Body of pancreas (tissue), 4 donors: ENCODE measurements at regions not wholly inside any gene's neighbourhood (a gene's known extent, or its start where the extent isn't known, plus 50 kb on each side); places are given as distances from the start of the nearest gene placed in this dataset.
A peak's percentile ranks its signal among the peaks of the same experiment; 100 is the strongest.

Experiments
- ATAC-seq: fragments of 150-250 bp; one replicate; pipeline ENCODE4 v1.9.1; 2016
- DNase-seq, 4 donors: peaks; one replicate each; pipeline ENCODE4 v3.0.0-alpha.2; 2019
- H3K27ac ChIP-seq, 4 donors: fragments of 200-600 bp; sonication (generic); 1 replicate in 3 of 4; 2 replicates in 1 of 4; pipeline versions ENCODE4 v1.5.1 to v1.6.1; 2016 to 2019; ENCODE audit warnings: mild to moderate bottlenecking in 1 of 4, mixed read lengths in 1 of 4, moderate library complexity in 1 of 4
- H3K27me3 ChIP-seq, 2 donors: fragments of 200-600 bp; sonication (generic); one replicate each; pipeline ENCODE4 v1.6.0; 2016; ENCODE audit warnings: mild to moderate bottlenecking in 1 of 2
- H3K36me3 ChIP-seq, 2 donors: fragments of 200-600 bp; sonication (generic); replicated peaks in 1 of 2; 2 replicates each; pipeline ENCODE4 v1.5.1; 2016; ENCODE audit warnings: low read depth in 2 of 2; ENCODE audit not compliant: insufficient read depth in 1 of 2
- H3K4me1 ChIP-seq: fragments of 200-600 bp; sonication (generic); one replicate; pipeline ENCODE4 v1.6.0; 2016
- H3K4me3 ChIP-seq, 2 donors: fragments of 200-600 bp; sonication (generic); 1 replicate in 1 of 2; 2 replicates in 1 of 2; pipeline ENCODE4 v1.5.1; 2016 to 2019
- H3K9me3 ChIP-seq, 3 donors: fragments of 200-600 bp; sonication (generic); 1 replicate in 2 of 3; 2 replicates in 1 of 3; pipeline ENCODE4 v1.5.1; 2016
- POLR2A ChIP-seq, 3 donors: fragments of 450-650 bp; IDR thresholded peaks; one replicate each; pipeline ENCODE4 v1.6.1; 2016; ENCODE audit warnings: antibody characterized with exemption in 3 of 3, mild to moderate bottlenecking in 2 of 3
- WGBS, 2 donors: methylation state at CpG; one replicate each; pipeline ENCODE4 v1.1.5; 2017; 5-methylcytosine and 5-hydroxymethylcytosine counted together
- intact Hi-C: fragments of 100-400 bp; cut with DNase I; formaldehyde crosslinking; loops from one replicate; pipeline ENCODE4 v1.15.1; 2023
- TF ChIP-seq, protein P1 (sequence below), 7 experiments: fragments of 450-650 bp in 4 of 7; fragments of 200-600 bp in 3 of 7; sonication (generic) in 3 of 7; IDR thresholded peaks; one replicate each; pipeline ENCODE4 v1.5.1; 2016 to 2019; ENCODE audit warnings: antibody characterized with exemption in 7 of 7

DNA sequence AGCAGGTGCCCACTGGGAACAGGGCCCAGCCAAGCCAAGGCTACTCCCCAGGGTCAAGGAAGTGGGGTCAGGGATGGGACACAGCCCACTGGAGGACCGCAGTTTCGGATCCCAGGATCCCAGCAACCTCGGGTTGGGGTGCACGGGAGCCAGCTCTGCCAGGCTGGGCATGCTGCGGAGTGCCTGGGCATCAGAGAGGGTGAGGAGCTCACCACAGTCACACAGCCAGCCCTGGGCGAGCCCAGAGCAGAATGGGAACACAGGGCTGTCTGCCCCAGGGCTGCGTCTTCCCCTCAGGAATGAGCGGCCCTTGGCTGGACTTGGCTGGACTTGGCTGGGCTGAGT, 74.3 kb upstream of the SLCO4A1 start:
- Histone ChIP-seq H3K4me1 (no peaks in the 10 kb centered on the region), H3K27me3 (no peaks in the 10 kb centered on the region), H3K4me3 (no peak overlapping the region), H3K9me3 (no peaks in the 10 kb centered on the region), H3K27ac (no peak overlapping the region), H3K36me3 (no peaks in the 10 kb centered on the region)
- ATAC-seq (no peak), DNase-seq (no peak)
- TF ChIP-seq, protein P1, sequence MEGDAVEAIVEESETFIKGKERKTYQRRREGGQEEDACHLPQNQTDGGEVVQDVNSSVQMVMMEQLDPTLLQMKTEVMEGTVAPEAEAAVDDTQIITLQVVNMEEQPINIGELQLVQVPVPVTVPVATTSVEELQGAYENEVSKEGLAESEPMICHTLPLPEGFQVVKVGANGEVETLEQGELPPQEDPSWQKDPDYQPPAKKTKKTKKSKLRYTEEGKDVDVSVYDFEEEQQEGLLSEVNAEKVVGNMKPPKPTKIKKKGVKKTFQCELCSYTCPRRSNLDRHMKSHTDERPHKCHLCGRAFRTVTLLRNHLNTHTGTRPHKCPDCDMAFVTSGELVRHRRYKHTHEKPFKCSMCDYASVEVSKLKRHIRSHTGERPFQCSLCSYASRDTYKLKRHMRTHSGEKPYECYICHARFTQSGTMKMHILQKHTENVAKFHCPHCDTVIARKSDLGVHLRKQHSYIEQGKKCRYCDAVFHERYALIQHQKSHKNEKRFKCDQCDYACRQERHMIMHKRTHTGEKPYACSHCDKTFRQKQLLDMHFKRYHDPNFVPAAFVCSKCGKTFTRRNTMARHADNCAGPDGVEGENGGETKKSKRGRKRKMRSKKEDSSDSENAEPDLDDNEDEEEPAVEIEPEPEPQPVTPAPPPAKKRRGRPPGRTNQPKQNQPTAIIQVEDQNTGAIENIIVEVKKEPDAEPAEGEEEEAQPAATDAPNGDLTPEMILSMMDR (IDR thresholded peaks at IDR 0.05) = no peak
- TF ChIP-seq POLR2A (IDR thresholded peaks at IDR 0.05) = no peak
- WGBS, 2 donors = 66% methylated on average over 8 of the region's 8 CpGs; no CpG with 5 or more reads in 1 of the 2 donors
- intact Hi-C loops = no loop called here

DNA sequence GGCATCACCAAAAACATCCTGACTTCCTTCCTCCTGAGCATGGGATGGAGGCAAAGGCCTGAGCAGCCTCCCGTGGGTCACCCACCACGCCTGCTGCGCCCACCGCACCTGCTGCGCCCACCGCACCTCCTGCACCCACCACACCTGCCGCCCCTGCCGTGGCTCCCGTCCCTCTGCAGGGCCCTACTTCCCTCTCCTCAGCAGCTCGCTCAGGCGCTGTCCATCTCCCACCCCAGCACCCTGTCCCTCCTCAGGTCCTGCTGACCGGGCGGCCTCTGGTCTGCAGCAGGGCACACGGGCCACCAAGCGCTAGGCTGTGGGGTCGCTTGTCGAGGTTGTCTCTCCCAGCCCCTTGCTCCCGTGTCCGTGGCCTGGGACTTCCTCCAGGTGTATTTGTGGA, 72.7 kb upstream of the SLCO4A1 start:
- H3K27ac ChIP-seq = no peak overlapping the region
- WGBS, 2 donors = 53 to 79% methylated on average over 13 to 19 of the region's 19 CpGs
- H3K9me3 ChIP-seq = no peaks in the 10 kb centered on the region
- H3K4me3 ChIP-seq = no peak overlapping the region
- no peak for TF ChIP-seq POLR2A (IDR thresholded peaks at IDR 0.05)
- TF ChIP-seq, protein P1 (IDR thresholded peaks at IDR 0.05) = no peak
- intact Hi-C loops = no loop called here
- H3K36me3 ChIP-seq = no peaks in the 10 kb centered on the region
- no peak for ATAC-seq
- no peaks in the 10 kb centered on the region for H3K27me3 ChIP-seq
- H3K4me1 ChIP-seq = no peaks in the 10 kb centered on the region
- no peak for DNase-seq

- H3K36me3 ChIP-seq = no peaks in the 10 kb centered on the region
- ATAC-seq (no peak), DNase-seq (peak in 2 of 4 donors; percentile 6 to 41)
- H3K4me1 ChIP-seq = no peaks in the 10 kb centered on the region
- TF ChIP-seq POLR2A (IDR thresholded peaks at IDR 0.05) = no peak
- TF ChIP-seq, protein P1 (IDR thresholded peaks at IDR 0.05) = no peak
- 16 to 37% methylated on average over 2 to 5 of the region's 5 CpGs for WGBS, 2 donors
- no peak overlapping the region for H3K27ac ChIP-seq
- no peaks in the 10 kb centered on the region for H3K9me3 ChIP-seq
- intact Hi-C loops = no loop called here
- no peak overlapping the region for H3K4me3 ChIP-seq
- peaks cover 0 to 3% of the 10 kb centered on the region in 2 donors for H3K27me3 ChIP-seq
These were observed 71.9 kb upstream of the SLCO4A1 start for GRCh38 chr20:62570403-62570802.

DNA sequence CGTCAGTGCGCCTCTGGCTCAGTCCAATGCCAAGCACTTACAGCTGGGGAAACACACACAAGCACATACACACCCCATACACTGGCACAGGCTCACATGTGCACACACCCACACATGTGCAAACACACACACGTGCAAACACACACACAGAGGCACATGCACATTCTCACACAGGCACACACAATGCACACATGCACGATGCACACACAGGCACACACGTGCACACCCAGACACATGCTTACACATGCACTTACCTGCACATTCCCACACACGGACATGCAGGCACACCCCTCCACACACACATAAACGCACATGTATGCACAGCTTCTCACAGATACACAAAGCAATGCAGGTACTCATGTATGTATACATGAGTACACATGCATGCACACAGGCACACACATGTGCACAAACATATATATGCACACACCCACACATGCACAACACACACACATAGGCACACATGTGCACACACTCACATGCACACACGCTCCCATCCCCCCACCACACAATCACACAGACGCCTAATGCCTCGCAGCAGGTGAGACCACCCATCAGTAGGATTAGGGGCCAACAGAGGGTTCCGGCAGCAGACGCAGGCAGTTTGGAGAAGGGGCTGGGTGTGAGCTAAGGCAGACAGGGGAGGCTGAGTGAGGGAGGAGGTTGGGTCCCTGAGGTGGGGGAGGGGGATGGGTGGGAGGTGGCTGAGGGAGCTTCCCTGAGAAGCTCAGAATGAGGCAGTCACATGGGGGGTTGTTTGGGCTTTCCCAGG, 71.2 kb upstream of the SLCO4A1 start:
- no peaks in the 10 kb centered on the region for H3K4me1 ChIP-seq
- H3K27ac ChIP-seq = no peak overlapping the region
- peaks cover 0 to 4% of the 10 kb centered on the region in 2 donors for H3K27me3 ChIP-seq
- H3K36me3 ChIP-seq = no peaks in the 10 kb centered on the region
- no peak overlapping the region for H3K4me3 ChIP-seq
- 70 to 73% methylated on average over 8 to 12 of the region's 12 CpGs for WGBS, 2 donors
- ATAC-seq (no peak), DNase-seq (no peak)
- TF ChIP-seq, protein P1 (IDR thresholded peaks at IDR 0.05) = no peak
- no peak for TF ChIP-seq POLR2A (IDR thresholded peaks at IDR 0.05)
- H3K9me3 ChIP-seq = no peaks in the 10 kb centered on the region
- intact Hi-C loops = no loop called here
